IMR-90 (cell line): ENCODE measurements at regions not wholly inside any gene's neighbourhood (a gene's known extent, or its start where the extent isn't known, plus 50 kb on each side); places are given as distances from the start of the nearest gene placed in this dataset.

Source experiments
- ATAC-seq: fragments of 200-7000 bp; cut with Tn5 transposase; 2 replicates; pipeline ENCODE4 v1.9.1; 2020; ENCODE audit warnings: low read depth, mild to moderate bottlenecking, moderate library complexity
- BruUV-seq: library from RNA; stranded (reverse); fragments of 400-500 nt; replicated peaks from 2 replicates; lab custom pipeline; 2021; lab: Mats Ljungman, UMichigan
- CTCF ChIA-PET: fragments of 300-600 bp; formaldehyde crosslinking; extraction: SDS; loops from one replicate; lab custom pipeline; 2021; ENCODE audit warnings: antibody characterized with exemption; lab: Yijun Ruan, JAX
- POLR2A ChIA-PET: fragments of 300-600 bp; sonication (Branson Sonifier 250); formaldehyde crosslinking; loops from one replicate; lab custom pipeline; 2022; ENCODE audit warnings: antibody characterized with exemption; ENCODE audit not compliant: unreplicated experiment; lab: Charles Lee
- DNase-seq: peaks from one replicate; pipeline ENCODE4 v3.0.0; 2013
- H2AFZ ChIP-seq: replicated peaks from 2 replicates; pipeline ENCODE3; 2013; ENCODE audit warnings: low read length, mild to moderate bottlenecking; ENCODE audit not compliant: poor library complexity
- H2AK5ac ChIP-seq: 2 replicates; pipeline ENCODE4 v1.6.1; 2013; ENCODE audit warnings: low read depth, low read length, inconsistent platforms
- H2AK9ac ChIP-seq: replicated peaks from 2 replicates; pipeline ENCODE3; 2013; ENCODE audit warnings: mild to moderate bottlenecking, low read depth, low read length, moderate library complexity; ENCODE audit not compliant: poor library complexity
- H2BK120ac ChIP-seq: 2 replicates; pipeline ENCODE4 v1.6.1; 2013; ENCODE audit warnings: low read depth, low read length, inconsistent platforms
- H2BK15ac ChIP-seq: 3 replicates; pipeline ENCODE4 v1.6.1; 2013; ENCODE audit warnings: low read depth, low read length, inconsistent platforms
- H2BK20ac ChIP-seq: 2 replicates; pipeline ENCODE4 v1.6.1; 2013; ENCODE audit warnings: low read depth, mild to moderate bottlenecking, inconsistent platforms, low read length, moderate library complexity
- H2BK5ac ChIP-seq: 2 replicates; pipeline ENCODE4 v1.6.1; 2013; ENCODE audit warnings: mild to moderate bottlenecking, low read depth, low read length, inconsistent platforms; ENCODE audit not compliant: poor library complexity, severe bottlenecking
- H3K14ac ChIP-seq: replicated peaks from 2 replicates; pipeline ENCODE4 v1.6.1; 2013; ENCODE audit warnings: low read depth, low read length, inconsistent platforms
- H3K18ac ChIP-seq: 2 replicates; pipeline ENCODE4 v1.6.1; 2013; ENCODE audit warnings: low read depth, low read length, control low read depth
- H3K23ac ChIP-seq: 2 replicates; pipeline ENCODE4 v1.6.1; 2013; ENCODE audit warnings: low read depth, low read length, inconsistent platforms
- H3K27ac ChIP-seq: 2 replicates; pipeline ENCODE4 v1.5.1; 2013; ENCODE audit warnings: mild to moderate bottlenecking, control low read depth, low read length; ENCODE audit not compliant: insufficient read depth
- H3K27me3 ChIP-seq: 2 replicates; pipeline ENCODE4 v1.6.1; 2013; ENCODE audit warnings: low read length; ENCODE audit not compliant: control insufficient read depth, insufficient read depth
- H3K36me3 ChIP-seq: 2 replicates; pipeline ENCODE4 v1.6.1; 2013; ENCODE audit warnings: low read length, mixed read lengths; ENCODE audit not compliant: control insufficient read depth, insufficient read depth
- H3K4ac ChIP-seq: 2 replicates; pipeline ENCODE4 v1.6.1; 2013; ENCODE audit warnings: low read depth, low read length, inconsistent platforms
- H3K4me1 ChIP-seq: 2 replicates; pipeline ENCODE4 v1.6.1; 2013; ENCODE audit warnings: low read length, mixed read lengths; ENCODE audit not compliant: control insufficient read depth, insufficient read depth
- H3K4me2 ChIP-seq: 2 replicates; pipeline ENCODE4 v1.6.1; 2013; ENCODE audit warnings: low read depth, mild to moderate bottlenecking, control low read depth, low read length, moderate library complexity
- H3K4me3 ChIP-seq: 2 replicates; pipeline ENCODE4 v1.5.1; 2013; ENCODE audit warnings: low read depth, mild to moderate bottlenecking, control low read depth, low read length, moderate library complexity; ENCODE audit not compliant: insufficient read depth
- H3K56ac ChIP-seq: 2 replicates; pipeline ENCODE4 v1.6.1; 2013; ENCODE audit warnings: low read length, inconsistent platforms; ENCODE audit not compliant: insufficient read depth; ENCODE audit errors: extremely low read depth
- H3K79me1 ChIP-seq, 2 experiments: 2 replicates each; pipeline ENCODE4 v1.6.1; 2013; ENCODE audit warnings: low read length in 2 of 2, inconsistent platforms in 1 of 2, low read depth in 1 of 2
- H3K9ac ChIP-seq: 2 replicates; pipeline ENCODE4 v1.6.1; 2013; ENCODE audit warnings: low read depth, low read length, control low read depth
- H3K9me1 ChIP-seq: 2 replicates; pipeline ENCODE4 v1.6.1; 2013; ENCODE audit warnings: low read length, inconsistent platforms; ENCODE audit not compliant: insufficient read depth
- H3K9me3 ChIP-seq: 2 replicates; pipeline ENCODE4 v1.6.1; 2013; ENCODE audit warnings: low read length; ENCODE audit not compliant: control insufficient read depth, insufficient read depth
- H4K20me1 ChIP-seq: 2 replicates; pipeline ENCODE4 v1.6.1; 2013; ENCODE audit warnings: low read length, inconsistent platforms; ENCODE audit not compliant: insufficient read depth
- H4K5ac ChIP-seq: 2 replicates; pipeline ENCODE4 v1.6.1; 2013; ENCODE audit warnings: mild to moderate bottlenecking, low read depth, low read length, control low read depth
- H4K8ac ChIP-seq, 2 experiments: 2 replicates each; pipeline ENCODE4 v1.6.1; 2013; ENCODE audit warnings: low read depth in 2 of 2, low read length in 2 of 2, control low read depth in 1 of 2, inconsistent platforms in 1 of 2
- H4K91ac ChIP-seq: 2 replicates; pipeline ENCODE4 v1.6.1; 2013; ENCODE audit warnings: low read depth, low read length, inconsistent platforms; ENCODE audit not compliant: insufficient read depth
- BHLHE40 ChIP-seq: fragments of 150-350 bp; IDR thresholded peaks from 2 replicates; pipeline ENCODE4 v1.6.1; 2016; ENCODE audit warnings: mild to moderate bottlenecking, low read depth, low read length
- CEBPB ChIP-seq: IDR thresholded peaks from 2 replicates; pipeline ENCODE4 v1.6.1; 2012; ENCODE audit warnings: low read depth, low read length, improper control_type of control experiment
- WGBS, 2 experiments: methylation state at CpG; one replicate each; pipeline versions ENCODE4 v1.1.5 to v1.1.7; 2013; ENCODE audit warnings: missing lambda C conversion rate in 2 of 2; ENCODE audit not compliant: insufficient read length in 1 of 2; ENCODE audit errors: extremely low coverage in 2 of 2; 5-methylcytosine and 5-hydroxymethylcytosine counted together
- dilution Hi-C: fragments of 300-500 bp; cut with HindIII; formaldehyde crosslinking; loops from one replicate; pipeline ENCODE4 v1.14.3; 2018; ENCODE audit warnings: low sequenced_read_pairs; ENCODE audit not compliant: unreplicated experiment
- in situ Hi-C: fragments of 300-500 bp; cut with MboI; formaldehyde crosslinking; loops from 3 replicates; pipeline ENCODE4 v1.14.3; 2019; ENCODE audit warnings: low sequenced_read_pairs, inconsistent platforms, mixed read lengths
- intact Hi-C: fragments of 100-400 bp; cut with micrococcal nuclease; formaldehyde crosslinking; loops from 2 replicates; pipeline ENCODE4 v1.10.0; 2022

DNA sequence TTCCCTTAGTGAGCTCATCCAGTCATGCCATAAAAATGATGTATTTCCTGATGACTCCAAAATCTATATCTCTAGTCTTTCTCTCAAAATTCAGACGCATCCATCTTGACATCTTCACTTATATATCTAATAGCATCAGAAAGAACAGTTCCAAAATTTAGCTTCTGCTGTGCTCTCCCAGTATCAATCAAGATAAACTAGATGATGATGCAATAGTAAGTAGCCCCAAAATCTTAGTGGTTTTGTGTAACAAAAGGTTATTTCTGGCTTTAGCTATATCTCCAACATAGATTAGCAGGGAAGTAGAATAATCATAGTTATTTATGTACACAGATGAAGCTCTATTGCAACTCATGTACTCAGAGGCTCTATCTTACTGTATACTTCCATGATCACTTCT is 382.5 kb upstream of the ADGRL3 start:
- Histone ChIP-seq H2AFZ (no peak overlapping the region), H3K23ac (no peak overlapping the region), H3K27me3 (no peaks in the 10 kb centered on the region), H2BK15ac (no peak overlapping the region), H3K4me2 (no peak overlapping the region), H2BK20ac (no peak overlapping the region), H4K91ac (no peak overlapping the region), H3K27ac (no peak overlapping the region), H2AK9ac (no peak overlapping the region), H4K8ac (no peak overlapping the region), H3K14ac (no peak overlapping the region), H2BK5ac (no peak overlapping the region), H3K56ac (no peak overlapping the region), H4K5ac (no peak overlapping the region), H3K9me1 (no peaks in the 10 kb centered on the region), H3K18ac (no peak overlapping the region), H3K9me3 (no peaks in the 10 kb centered on the region), H3K79me1 (no peaks in the 10 kb centered on the region), H3K9ac (no peak overlapping the region), H2AK5ac (no peak overlapping the region), H3K4me1 (no peaks in the 10 kb centered on the region), H4K20me1 (no peaks in the 10 kb centered on the region), H2BK120ac (no peak overlapping the region), H3K4me3 (no peak overlapping the region), H3K4ac (no peak overlapping the region), H3K36me3 (no peaks in the 10 kb centered on the region)
- TF ChIP-seq CEBPB (peak; percentile 77), BHLHE40 (no peak)
- no peak for ATAC-seq
- no CpG with 5 or more reads among the region's 1 CpG for WGBS, 2 experiments
- intact Hi-C loops: no loop called here
- ChIA-PET POLR2A (no interaction called here), CTCF (interaction anchor here (0.7 kb wide), 1 partner anchor 9 kb away, joined by 3 read pairs; no protein-coding TSS in a partner anchor)
- dilution Hi-C loops: no loop called here
- in situ Hi-C loops: no loop called here
- no peak for DNase-seq
- no TSS peak for BruUV-seq
